GM12892 (cell line): ENCODE measurements at regions not wholly inside any gene's neighbourhood (a gene's known extent, or its start where the extent isn't known, plus 50 kb on each side); places are given as distances from the start of the nearest gene placed in this dataset.
"Not testable (repeated sequence)": the region's sequence is repeated elsewhere in the genome, so short reads cannot be mapped to it uniquely, and the experiment has no call there.

Experiments used
- DNase-seq: peaks from one replicate; pipeline ENCODE4 v3.0.0; 2011; ENCODE audit not compliant: insufficient read length
- FAIRE-seq: peaks from 2 replicates; lab custom pipeline; 2011; peaks lifted over from hg19 to GRCh38; lab: Jason Lieb, UNC
- POLR2A ChIP-seq: IDR thresholded peaks from 2 replicates; pipeline ENCODE4 v1.6.1; 2011; ENCODE audit warnings: low read depth, low read length, control low read depth
- POLR2AphosphoS5 ChIP-seq: IDR thresholded peaks from 2 replicates; pipeline ENCODE4 v1.6.1; 2011; ENCODE audit warnings: low read depth, low read length, control low read depth
- TAF1 ChIP-seq: IDR thresholded peaks from 2 replicates; pipeline ENCODE4 v1.6.1; 2011; ENCODE audit warnings: low read depth, mild to moderate bottlenecking, control low read depth, low read length, borderline replicate concordance

DNA sequence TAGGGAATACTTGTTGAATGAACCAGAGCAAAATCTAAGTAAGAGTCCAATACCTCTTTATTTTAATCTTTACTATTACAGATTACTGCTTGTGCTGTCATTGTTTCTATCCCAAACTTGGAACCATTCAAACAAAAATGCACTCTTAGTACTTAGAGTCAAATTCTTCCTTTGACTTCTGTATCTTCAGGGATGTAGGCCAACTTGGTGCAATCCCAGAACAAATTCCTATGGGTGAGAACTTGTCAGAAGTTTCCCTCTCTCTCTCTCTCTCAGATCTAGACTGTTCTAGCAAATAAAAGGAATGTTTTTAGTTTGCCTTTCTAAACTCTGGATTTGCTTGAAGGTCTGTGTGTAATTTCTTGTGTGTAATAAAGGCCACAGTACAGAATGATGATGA lies 329.0 kb upstream of the TMTC4 start:
- TF ChIP-seq TAF1 (no peak), POLR2A (no peak), POLR2AphosphoS5 (no peak)
- no peak for DNase-seq
- no peak for FAIRE-seq

DNA sequence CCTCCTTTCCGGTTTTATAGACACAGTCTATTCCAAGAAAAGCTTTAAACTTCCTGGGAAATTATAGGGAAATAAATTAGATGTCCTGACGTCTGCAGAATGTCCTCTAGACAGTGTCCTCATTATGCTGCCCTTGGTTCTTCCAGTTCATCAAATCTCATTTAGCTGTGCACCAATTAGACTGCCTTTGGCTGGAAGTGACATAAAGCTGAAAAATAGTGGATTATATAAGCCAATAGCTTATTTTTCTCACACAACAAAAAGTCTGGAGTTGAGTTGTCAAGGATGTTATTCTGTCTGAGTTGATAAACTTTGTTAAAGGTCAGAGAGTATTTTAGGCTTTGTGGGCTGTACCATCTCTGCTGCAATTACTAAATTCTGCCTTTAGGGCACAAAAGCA lies 314.8 kb upstream of the TMTC4 start:
- TF ChIP-seq POLR2A (no peak), TAF1 (no peak), POLR2AphosphoS5 (no peak)
- FAIRE-seq: no peak

DNA sequence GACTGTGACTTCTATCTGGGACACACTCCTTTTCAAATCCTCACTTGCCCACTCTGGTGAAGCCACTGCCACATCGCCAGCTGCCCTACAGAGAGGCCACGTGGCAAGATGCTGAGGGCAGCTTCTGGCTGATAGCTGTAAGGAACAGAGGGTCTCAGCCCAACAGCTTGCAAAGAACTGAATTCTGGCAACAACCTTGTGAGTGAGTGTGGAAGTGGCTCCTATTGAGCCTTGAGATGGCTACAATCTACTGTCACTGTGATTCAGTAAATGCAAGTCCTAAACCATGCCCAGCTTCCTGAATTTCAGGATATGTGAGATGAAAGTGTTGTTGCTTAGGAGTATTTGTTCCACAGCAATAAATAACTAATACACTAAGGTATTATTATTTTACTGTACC lies 314.3 kb upstream of the TMTC4 start:
- FAIRE-seq: no peak
- no peak for DNase-seq
- no peak for TF ChIP-seq POLR2A
- no peak for TF ChIP-seq TAF1
- no peak for TF ChIP-seq POLR2AphosphoS5

More for the DNA sequence above, 314.8 kb upstream of the TMTC4 start:
- no peak for DNase-seq

DNA sequence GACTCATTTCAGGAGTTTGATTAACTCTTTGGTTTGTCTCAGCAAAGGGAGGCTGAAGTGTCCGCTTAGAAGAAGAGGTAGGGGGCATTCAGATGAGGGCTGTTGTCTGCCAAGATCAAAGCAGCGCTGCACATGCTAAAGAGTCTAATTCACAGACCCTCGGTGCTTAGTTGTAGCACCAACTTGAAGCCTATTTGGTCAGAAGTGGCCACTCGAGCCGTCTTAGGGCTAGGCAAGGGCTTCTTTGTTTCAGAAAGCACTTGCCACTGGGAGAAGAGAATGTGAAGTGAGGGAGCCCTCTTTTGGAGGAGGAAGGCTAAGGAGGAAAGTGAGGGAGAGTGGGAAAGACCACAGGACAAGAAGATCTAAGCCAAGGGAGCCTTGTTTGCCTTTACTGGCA lies 313.4 kb upstream of the TMTC4 start:
- no peak for FAIRE-seq
- TF ChIP-seq TAF1 (no peak), POLR2A (no peak), POLR2AphosphoS5 (no peak)
- DNase-seq: no peak

DNA sequence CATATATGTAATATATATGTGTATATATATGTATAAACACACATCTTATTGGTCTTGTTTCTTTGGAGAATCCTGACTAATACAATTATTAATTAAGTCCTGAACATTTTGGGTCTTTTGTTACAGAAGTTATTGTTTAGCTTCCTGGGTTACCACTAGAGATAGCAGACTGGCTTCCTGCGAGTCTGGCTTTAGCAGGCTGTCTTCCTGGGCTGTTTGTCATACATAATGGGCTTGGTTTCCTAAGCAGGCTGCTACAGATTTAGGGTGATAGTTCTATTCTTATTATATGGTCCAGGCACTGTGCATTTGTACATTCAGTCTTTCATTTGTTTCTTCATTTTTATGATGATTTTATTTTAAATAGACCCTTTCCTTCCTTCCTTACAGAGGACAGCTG lies 312.0 kb upstream of the TMTC4 start:
- no peak for DNase-seq
- TF ChIP-seq TAF1 (no peak), POLR2AphosphoS5 (no peak)
- no peak for FAIRE-seq

DNA sequence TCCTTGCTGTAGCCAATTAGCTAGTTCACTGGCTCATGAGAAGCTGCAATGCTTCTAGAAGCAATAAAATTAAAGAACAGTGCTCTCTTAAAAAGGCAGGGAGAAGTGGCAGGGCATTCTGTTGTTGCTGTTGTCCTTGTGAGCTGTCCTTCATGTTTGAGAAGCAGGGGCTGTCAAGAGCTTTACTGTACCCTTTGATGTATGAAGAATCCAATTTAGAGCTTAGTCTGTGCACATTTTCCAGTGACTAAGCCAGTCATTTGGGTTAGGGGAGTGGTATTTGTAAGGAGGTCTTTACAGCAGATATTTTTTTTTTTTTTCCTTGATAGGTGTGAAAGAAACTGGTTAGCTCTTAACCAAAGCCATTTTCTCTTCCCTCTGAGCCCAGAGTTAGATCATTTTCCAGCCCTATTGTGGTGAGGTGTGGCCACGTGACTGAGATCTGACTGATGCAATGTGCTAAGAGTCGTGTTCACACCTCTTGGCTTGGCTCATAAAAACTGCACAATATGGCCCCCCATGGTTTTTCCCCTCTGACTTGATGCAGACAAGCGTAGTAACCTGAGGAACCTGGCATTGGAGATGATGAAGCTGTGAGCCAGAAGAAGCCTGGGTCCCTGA lies 309.6 kb upstream of the TMTC4 start:
- DNase-seq (no peak), FAIRE-seq (no peak)
- TF ChIP-seq POLR2AphosphoS5 (no peak), POLR2A (no peak), TAF1 (no peak)

DNA sequence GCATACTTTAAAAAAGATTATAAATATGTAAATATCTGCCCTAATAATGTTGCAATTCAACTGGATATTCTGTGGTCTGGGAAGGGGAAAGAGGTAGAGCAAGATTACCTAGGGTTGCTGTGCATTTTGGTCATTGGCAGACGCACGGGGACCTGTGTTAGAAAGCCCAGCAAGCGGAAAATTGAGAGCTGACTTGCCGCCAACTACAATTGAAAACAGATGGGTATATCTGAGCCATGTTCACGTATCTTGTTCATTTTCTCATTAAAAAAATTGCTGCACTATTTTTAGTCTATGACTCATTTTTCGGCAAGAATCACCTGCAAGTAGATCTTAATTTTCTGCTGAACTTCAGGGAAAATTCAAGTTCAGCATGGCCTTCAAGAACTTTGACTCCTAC lies 308.5 kb upstream of the TMTC4 start:
- DNase-seq (no peak), FAIRE-seq (no peak)
- no peak for TF ChIP-seq POLR2A
- no peak for TF ChIP-seq POLR2AphosphoS5
- TF ChIP-seq TAF1: no peak

DNA sequence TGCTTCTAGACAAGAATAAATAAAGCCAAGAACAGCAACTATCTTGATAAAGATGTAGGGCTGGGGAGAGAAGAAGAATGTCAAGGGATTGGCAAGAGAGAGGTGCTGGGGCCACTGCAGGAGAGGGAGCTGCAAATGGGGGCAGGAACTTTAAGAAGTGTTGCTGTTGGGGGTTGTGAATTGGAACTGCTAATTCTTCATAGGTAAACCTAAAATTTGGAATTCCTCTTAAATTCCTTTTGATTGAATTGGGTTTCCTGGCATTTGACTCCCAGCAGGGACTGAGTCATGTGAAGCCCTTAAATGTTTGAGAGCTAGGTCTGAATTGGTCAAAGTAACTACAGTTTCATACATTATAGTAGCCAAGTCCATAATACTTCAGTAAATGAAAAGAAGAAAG lies 305.6 kb upstream of the TMTC4 start:
- DNase-seq: no peak
- TF ChIP-seq POLR2AphosphoS5 (no peak), TAF1 (no peak), POLR2A (no peak)
- FAIRE-seq: no peak

DNA sequence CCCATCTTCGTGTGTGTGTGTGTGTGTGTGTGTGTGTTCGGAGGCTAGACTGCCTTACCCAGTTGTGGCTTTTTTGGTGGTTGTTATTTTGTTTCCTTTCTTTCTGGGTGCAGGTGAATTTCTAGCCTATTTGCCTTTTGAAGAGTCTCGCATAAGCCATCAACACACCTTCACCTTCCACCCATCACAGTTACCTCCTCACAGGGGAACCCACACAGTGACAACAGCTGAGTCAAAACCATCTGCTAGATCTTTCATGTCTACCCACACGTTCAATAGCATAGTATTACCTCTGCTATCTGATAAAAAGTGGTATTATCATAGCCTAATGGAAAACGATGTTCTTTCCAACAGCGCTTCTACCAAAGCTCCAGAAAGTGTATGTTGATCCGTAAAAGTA lies 303.2 kb upstream of the TMTC4 start:
- TF ChIP-seq TAF1: no peak
- TF ChIP-seq POLR2AphosphoS5: no peak
- TF ChIP-seq POLR2A: no peak
- DNase-seq: no peak
- no peak for FAIRE-seq

DNA sequence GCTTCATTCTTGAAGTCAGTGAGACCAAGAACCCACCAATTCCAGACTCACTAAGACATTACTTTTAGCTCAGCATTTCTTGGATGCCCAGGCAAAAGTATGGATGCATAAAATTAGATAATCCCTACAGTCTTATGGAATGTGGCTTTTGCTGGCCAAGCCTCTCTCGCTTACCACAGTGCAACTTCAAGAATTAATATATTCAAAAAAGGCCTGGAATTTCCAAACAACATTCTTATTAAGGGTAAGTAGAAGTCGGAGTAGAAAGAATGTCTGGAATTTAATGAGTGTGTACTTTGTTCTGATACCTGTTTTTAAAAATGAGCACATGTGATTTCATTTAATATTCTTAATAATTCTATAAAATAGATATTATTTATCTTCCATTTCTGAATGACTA lies 302.4 kb upstream of the TMTC4 start:
- no peak for FAIRE-seq
- no peak for TF ChIP-seq POLR2A
- no peak for TF ChIP-seq TAF1
- TF ChIP-seq POLR2AphosphoS5: no peak
- no peak for DNase-seq

DNA sequence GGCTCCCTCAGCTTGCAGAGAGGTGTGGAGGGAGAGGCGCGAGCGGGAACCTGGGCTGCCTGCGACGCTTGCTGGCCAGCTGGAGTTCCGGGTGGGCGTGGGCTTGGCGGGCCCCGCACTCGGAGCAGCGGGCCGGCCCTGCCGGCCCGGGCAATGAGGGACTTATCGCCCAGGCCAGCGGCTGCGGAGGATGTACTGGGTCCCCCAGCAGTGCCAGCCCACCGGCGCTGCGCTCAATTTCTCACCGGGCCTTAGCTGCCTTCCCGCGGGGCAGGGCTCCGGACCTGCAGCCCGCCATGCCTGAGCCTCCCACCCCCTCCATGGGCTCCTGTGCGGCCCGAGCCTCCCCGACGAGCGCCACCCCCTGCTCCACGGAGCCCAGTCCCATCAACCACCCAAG lies 301.1 kb upstream of the TMTC4 start:
- DNase-seq, FAIRE-seq: not testable (repeated sequence)

DNA sequence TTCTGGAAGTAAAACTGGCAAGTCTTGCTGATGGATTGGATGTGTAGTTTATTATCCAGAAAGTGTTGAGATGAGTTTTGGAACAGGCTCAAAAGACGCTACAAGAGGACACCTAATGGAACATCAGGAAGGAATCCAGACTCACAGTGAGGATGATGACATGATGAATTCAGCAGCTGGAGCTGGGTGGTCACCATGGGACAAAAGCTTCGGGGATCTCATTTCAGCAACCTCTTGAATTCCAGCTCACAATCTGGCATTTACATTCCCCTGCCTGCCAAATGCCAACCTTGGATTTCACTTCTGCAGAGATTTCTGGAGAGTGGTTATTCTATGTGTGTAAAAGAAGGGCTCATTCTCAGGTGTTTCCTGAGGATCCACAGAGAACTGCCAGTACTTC lies 288.0 kb upstream of the TMTC4 start:
- TF ChIP-seq POLR2A (no peak), POLR2AphosphoS5 (no peak), TAF1 (no peak)
- DNase-seq: no peak
- no peak for FAIRE-seq

DNA sequence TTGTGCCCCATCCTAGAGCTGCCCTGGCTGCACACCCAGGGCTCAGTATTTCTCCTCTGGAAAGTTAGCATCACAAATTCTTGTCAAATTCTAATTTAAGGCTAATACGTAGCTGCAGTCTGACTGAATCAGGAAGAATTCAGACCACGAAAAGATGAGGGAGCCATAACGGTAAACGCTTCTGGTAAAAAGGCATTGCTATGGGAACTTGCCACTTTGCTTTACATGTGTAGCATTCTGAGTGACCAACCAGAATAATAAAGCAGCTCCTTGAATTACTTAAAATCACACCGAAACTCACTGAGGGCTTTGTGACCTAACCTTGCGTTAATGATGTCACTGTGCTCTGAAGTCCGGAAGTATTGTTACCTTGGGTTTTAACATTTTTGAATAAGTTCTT lies 286.6 kb upstream of the TMTC4 start:
- FAIRE-seq (no peak), DNase-seq (no peak)

More for the DNA sequence above, 286.6 kb upstream of the TMTC4 start:
- TF ChIP-seq TAF1 (no peak), POLR2AphosphoS5 (no peak), POLR2A (no peak)
